Left hindlimb (tissue), 1 donor: ENCODE measurements at regions not wholly inside any gene's neighbourhood (a gene's known extent, or its start where the extent isn't known, plus 50 kb on each side); places are given as distances from the start of the nearest gene placed in this dataset.

ENCODE experiments used
- DNase-seq: peaks from one replicate; pipeline ENCODE4 v3.0.0-alpha.2; 2018

- no peak for DNase-seq
Measured at GRCh38 chr10:3365630-3366029, 193.0 kb upstream of the PITRM1 start.

DNA sequence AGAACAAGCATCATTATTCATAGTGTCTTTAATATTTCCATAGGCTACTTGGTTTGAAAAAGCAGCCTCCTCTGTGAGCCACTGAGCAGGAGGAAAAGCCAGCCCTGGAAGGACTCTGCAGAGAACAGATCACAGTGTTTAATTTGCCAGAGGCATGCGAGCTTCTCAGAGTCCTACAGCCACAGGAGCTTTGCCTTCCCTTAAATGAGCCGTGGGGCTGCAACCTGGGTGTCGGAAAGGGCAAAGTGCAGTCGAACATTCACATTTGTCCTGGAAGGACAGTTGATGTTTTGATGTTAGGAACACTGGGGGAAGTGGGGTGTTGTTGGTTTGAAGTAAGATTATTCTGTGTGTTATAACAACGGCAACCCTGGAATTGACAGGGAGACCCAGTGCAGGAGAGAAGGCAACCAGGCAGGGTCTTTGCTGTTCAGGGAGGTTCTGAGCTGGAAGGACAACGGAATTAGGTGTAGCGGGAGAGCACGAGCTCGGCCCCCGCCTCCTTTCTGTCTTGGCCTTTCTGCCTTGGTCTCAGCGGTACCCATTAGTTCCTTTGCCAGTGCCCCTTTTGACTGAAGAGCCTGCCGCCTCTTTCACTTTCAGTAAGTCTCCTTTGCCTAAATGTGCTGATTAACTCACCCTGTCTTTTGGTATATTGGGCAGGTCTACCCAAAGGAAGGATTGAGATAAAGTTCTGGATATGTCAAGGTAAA is 192.3 kb upstream of the PITRM1 start:
- no peak for DNase-seq

GRCh38 chr10:3363311-3364045 is 190.9 kb upstream of the PITRM1 start:
- DNase-seq: no peak

DNA sequence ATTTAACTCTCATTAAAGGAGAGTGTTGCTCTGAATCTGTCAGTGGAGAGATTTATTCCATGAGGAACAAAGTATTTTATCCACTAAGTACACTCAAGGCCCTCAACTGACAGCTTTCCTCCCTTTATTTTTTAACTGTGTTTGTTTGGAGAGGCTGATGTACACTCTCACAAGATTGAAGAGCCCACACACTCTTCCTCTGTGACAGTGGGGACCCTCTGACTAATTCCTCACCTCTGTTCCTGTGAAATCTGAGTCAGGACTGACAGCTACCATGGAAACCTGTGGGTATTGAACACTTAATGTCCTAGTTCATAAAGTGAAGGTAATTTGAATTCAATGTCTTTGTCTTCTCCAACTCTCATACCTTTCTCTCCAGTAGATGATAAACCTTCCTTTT is 189.8 kb upstream of the PITRM1 start:
- no peak for DNase-seq

DNA sequence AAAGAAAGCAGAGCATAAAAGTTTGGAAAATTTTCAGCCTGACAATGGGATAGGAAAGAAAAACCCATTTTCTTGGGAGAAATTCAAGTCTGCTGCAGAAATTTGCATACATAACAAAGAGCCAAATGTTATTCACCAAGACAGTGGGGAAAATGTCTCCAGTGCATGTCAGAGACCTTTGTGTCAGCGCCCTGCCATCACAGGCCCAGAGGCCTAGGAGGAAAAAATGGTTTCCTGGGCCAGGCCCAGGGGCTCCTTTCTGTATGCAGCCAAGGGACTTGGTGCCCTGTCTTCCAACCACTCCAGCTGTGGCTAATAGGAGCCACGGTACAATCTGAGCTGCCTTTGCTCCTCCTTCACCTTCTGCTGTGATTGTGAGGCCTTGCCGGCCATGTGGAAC is 189.1 kb upstream of the PITRM1 start:
- no peak for DNase-seq

DNA sequence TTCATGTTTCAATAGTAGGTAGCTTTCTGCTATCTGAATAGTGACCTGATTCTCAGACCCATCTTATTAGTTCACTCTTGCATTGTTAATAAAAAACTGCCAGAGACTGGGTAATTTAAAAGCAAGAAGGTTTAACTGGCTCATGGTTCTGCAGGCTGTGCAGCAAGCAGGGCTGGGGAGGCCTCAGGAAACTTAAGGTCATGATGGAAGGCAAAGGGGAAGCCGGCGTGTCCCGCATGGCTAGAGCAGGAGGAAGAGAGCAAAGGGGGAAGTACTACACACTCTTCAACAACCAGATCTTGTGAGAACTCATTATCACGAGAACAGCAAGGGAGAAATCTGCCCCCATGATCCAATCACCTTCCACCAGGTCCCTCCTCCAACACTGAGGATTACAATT is 185.2 kb upstream of the PITRM1 start:
- no peak for DNase-seq

- DNase-seq: no peak
Measured at GRCh38 chr10:3355536-3355935, 183.0 kb upstream of the PITRM1 start.

DNA sequence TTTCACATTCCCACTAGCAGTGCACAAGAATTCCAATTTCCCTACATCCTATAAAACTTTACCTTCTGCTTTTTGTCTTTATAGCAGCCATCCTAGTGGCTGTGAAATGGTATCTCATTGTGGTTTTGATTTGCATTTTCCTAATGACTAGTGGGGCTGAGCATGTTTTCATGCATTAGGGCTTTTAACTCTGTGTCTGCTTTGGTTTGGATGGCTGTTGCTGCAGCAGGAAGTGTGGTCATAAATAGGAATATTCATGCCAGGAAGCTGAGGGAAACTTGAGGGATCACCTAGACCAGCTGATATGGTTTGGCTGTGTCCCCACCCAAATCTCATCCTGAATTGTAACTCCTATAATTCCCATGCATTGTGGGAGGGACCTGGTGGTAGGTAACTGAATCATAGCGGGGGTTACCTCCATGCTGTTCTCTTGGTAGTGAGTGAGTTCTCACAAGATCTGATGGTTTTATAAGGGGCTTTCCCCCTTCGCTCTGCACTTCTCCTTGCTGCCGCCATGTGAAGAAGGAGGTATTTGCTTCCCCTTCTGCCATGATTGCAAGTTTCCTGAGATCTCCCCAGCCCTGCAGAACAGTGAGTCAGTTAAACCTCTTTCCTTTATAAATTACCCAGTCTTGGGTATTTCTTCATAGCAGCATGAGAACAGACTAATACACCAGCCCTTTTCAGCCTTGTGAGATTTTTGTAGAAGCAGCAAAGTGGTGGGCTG is 181.8 kb upstream of the PITRM1 start:
- no peak for DNase-seq

DNA sequence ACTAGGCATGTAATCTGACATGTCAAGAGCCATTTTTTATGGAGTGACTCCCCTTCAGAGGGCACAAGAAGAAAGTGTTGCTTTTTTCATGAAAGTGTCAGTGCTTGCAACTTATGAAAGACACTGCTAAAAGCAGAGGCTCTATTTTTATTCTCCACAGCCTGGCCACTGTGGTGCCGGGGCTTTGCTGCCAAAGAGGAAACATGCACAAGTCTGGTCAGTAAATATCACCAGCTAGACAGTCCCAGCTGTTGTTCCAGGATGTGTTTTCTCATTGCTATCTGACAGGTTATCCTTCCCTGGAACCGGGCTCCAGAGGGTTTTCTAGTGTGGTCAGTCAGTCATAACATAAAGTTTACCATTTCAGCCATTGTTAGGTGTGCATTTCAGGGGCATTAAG is 180.7 kb upstream of the PITRM1 start:
- no peak for DNase-seq

DNA sequence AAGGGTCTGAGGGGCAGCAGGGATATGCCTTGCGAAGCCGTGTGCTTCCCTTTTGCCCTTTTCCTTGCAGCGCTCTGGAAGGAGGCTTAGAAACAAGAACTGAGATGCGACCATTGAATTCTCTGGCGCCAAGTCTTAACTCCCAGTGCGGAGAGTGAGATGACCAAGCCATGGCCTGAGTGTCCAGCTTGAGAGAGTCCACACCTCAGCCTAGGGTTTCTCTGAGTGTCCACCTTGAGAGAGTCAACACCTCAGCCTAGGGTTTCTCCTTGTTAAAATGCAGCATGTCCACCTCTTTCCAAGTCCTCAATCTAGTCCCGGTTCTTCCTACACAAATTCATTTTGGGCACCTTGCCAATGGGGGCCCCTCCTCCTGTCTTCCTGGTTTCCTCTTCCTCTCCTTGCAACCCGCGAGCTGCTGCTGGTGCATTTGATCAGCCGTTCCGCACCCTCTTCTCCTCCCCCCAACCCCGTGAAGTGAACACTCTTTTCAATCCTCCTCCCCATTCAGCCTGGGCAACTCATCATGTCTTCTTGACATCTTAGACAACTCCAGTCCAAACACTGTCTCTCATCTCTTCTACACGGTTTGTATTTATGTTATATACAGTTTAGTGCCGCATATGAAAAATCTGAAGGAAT is 178.2 kb upstream of the PITRM1 start:
- DNase-seq: no peak

- no peak for DNase-seq
Measured at GRCh38 chr10:3350205-3350604, 177.6 kb upstream of the PITRM1 start.

GRCh38 chr10:3348564-3348963 is 176.0 kb upstream of the PITRM1 start:
- DNase-seq: no peak

GRCh38 chr10:3347413-3348182 is 175.0 kb upstream of the PITRM1 start:
- DNase-seq: no peak

DNA sequence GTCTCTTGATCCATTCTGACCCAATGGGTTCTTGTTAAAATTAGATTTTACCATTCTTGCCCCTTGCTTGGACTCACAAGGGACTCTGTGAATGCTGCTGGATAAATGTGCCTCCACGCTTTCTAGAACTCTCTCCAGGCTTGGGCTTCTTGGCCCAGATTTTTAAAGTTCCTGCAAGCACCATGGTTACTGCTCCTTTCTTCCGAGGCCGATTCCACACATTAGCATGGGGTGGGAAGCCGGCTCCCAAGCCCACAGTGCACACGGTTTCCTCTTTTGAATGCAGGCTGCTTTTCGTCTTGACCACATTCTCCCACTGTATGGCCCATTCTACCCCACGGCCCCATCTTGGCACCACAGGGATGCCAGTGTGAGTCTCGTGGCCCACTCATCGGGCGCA is 174.3 kb upstream of the PITRM1 start:
- no peak for DNase-seq

DNA sequence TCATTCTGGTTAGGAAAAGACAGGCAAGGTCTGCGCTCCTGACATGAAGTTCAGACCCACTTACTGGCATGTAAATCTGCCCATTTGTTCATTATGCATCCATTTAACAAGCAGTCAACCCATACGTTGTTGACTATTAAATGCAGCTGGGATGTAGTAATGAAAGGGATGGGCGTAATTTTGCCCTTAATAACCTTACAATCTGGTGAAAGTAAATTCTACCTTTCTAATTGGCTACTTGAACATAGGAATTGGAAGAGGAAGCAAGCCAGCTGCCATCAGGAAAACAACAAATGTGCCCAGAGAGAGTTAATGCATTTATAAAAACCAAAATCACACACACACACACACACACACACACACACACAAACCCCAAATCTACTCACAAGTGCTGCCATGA is 170.2 kb upstream of the PITRM1 start:
- DNase-seq: no peak

DNA sequence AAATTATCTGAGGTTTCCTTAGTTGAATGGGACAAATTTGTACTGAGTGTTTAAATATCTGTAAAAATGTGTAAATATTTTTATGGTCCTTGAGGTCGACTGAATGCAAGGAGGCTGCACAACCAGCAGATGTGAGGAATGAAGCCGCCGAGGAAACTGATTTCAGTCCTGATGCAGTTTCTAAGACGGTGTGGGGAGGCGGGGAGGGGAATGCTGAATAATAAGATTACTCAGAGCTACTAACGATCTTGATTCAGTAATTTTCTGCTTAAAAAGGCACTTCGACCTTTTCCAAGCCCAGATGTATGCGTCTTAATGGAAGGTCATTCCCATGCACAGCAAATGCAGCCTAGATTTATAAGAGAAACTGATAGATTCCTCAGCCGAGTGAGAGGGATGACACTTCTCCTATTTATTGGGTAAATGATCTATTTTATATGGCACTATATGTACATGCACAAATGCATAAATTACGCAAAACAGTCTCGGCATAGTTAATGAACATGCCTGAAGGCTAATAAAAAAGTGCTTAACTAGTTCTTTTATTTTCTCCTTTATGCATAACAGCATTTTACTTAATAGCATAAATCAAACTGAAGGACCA is 167.6 kb upstream of the PITRM1 start:
- DNase-seq: no peak

GRCh38 chr10:3339531-3339950 is 167.0 kb upstream of the PITRM1 start:
- no peak for DNase-seq

GRCh38 chr10:3339121-3339520 is 166.5 kb upstream of the PITRM1 start:
- no peak for DNase-seq

GRCh38 chr10:3337741-3338140 is 165.2 kb upstream of the PITRM1 start:
- DNase-seq: no peak

DNA sequence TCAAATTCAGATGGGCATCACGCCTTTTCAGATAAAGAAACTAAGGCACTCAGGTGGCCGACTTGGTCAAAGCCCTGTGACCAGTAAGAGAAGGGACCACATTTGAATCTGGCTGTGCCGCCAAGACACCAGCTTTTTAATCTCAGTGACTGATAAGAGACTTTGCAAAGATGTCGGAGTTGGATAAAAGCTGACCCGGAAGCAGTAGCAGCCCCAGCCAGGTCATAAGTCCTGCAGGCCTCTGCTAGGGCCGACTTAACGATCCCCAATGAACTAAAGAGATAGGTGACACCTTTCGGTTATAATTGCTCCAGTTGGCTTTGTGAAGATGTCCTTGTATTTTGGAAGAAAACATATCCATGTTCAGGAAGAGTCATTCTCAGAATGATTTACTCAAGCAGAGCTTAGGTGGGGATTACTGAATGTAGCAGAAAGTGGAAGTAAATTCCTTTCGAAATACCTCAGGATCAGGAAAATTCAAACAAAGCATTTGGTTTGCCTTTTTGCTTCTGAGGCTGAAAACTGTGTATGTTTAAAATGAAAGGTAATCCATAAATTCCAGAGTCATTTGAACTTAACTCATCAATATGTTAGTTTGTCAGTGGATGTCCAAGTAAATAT is 164.2 kb upstream of the PITRM1 start:
- no peak for DNase-seq

DNA sequence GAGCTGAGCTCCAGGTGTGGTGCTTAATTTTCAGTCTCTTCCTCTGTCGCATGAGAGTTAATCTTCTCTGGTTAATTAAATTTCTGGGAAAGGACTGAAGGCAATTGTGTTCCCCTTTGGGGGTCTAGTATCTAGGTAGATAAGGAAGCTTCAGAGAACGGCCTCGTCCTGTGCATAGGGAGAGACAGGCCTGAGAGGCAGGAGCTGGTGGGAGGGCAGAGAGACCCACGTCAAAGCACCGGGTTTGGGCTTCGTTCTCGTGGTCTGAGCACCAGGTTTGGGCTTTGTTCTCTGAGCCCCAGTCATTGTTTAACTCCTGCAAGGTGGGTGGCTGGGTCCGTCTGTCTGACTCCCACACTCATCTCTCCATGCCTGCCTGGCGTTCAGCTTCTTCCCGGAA is 160.8 kb upstream of the PITRM1 start:
- no peak for DNase-seq
